Glutamatergic neuron (in vitro differentiated cells): ENCODE measurements at regions not wholly inside any gene's neighbourhood (a gene's known extent, or its start where the extent isn't known, plus 50 kb on each side); places are given as distances from the start of the nearest gene placed in this dataset.

Experiments used
- DNase-seq: peaks from one replicate; pipeline ENCODE4 v3.0.0; 2022
- H3K27ac Mint-ChIP-seq: one replicate; pipeline ENCODE4 v1.8.0; 2020; ENCODE audit warnings: mild to moderate bottlenecking, mixed read lengths, inconsistent platforms; ENCODE audit not compliant: unreplicated experiment
- H3K27me3 Mint-ChIP-seq: one replicate; pipeline ENCODE4 v1.8.0; 2020; ENCODE audit warnings: mild to moderate bottlenecking, moderate library complexity, mixed read lengths, inconsistent platforms; ENCODE audit not compliant: unreplicated experiment
- H3K36me3 Mint-ChIP-seq: one replicate; pipeline ENCODE4 v1.8.0; 2020; ENCODE audit warnings: mild to moderate bottlenecking, mixed read lengths, inconsistent platforms; ENCODE audit not compliant: unreplicated experiment
- H3K4me1 Mint-ChIP-seq: one replicate; pipeline ENCODE4 v1.8.0; 2020; ENCODE audit warnings: mild to moderate bottlenecking, low read depth, mixed read lengths, inconsistent platforms; ENCODE audit not compliant: unreplicated experiment
- H3K4me3 Mint-ChIP-seq: one replicate; pipeline ENCODE4 v1.8.0; 2020; ENCODE audit warnings: mild to moderate bottlenecking, mixed read lengths, inconsistent platforms; ENCODE audit not compliant: unreplicated experiment
- H3K9me3 Mint-ChIP-seq: one replicate; pipeline ENCODE4 v1.8.0; 2020; ENCODE audit warnings: mild to moderate bottlenecking, moderate library complexity, mixed read lengths, inconsistent platforms; ENCODE audit not compliant: unreplicated experiment
- TF ChIP-seq, protein P1 (sequence below): fragments of 200-600 bp; sonication (generic); IDR thresholded peaks from one replicate; pipeline ENCODE4 v1.5.0; 2021; ENCODE audit not compliant: partially characterized antibody, unreplicated experiment

GRCh38 chr13:82681535-82681934 lies 1200.7 kb downstream of the SLITRK1 start:
- Mint-ChIP-seq H3K36me3 (peaks cover 13% of the 10 kb centered on the region), H3K27me3 (no peaks in the 10 kb centered on the region), H3K27ac (no peak overlapping the region), H3K4me1 (no peaks in the 10 kb centered on the region), H3K9me3 (no peaks in the 10 kb centered on the region), H3K4me3 (no peak overlapping the region)
- DNase-seq = no peak
- TF ChIP-seq, protein P1, sequence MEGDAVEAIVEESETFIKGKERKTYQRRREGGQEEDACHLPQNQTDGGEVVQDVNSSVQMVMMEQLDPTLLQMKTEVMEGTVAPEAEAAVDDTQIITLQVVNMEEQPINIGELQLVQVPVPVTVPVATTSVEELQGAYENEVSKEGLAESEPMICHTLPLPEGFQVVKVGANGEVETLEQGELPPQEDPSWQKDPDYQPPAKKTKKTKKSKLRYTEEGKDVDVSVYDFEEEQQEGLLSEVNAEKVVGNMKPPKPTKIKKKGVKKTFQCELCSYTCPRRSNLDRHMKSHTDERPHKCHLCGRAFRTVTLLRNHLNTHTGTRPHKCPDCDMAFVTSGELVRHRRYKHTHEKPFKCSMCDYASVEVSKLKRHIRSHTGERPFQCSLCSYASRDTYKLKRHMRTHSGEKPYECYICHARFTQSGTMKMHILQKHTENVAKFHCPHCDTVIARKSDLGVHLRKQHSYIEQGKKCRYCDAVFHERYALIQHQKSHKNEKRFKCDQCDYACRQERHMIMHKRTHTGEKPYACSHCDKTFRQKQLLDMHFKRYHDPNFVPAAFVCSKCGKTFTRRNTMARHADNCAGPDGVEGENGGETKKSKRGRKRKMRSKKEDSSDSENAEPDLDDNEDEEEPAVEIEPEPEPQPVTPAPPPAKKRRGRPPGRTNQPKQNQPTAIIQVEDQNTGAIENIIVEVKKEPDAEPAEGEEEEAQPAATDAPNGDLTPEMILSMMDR = no peak

DNA sequence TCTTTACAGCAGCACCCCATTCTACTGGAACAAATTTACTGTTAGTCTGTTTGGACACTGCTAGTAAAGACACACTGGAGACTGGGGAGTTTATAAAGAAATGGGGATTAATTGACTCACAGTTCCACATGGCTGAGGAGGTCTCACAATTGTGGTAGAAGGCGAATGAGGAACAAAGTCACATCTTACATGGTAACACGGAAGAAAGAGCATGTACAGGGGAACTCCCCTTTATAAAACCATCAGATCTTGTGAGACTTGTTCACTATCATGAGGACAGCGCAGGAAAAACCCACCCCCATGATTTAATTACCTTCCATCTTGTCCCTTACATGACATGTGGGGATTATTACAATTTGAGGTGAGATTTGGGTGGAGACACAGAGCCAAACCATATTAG lies 1204.2 kb downstream of the SLITRK1 start:
- TF ChIP-seq, protein P1 = no peak
- Mint-ChIP-seq H3K4me3 (no peak overlapping the region), H3K4me1 (no peaks in the 10 kb centered on the region), H3K27me3 (no peaks in the 10 kb centered on the region), H3K27ac (no peak overlapping the region), H3K9me3 (no peaks in the 10 kb centered on the region), H3K36me3 (peaks cover 9% of the 10 kb centered on the region)
- no peak for DNase-seq

DNA sequence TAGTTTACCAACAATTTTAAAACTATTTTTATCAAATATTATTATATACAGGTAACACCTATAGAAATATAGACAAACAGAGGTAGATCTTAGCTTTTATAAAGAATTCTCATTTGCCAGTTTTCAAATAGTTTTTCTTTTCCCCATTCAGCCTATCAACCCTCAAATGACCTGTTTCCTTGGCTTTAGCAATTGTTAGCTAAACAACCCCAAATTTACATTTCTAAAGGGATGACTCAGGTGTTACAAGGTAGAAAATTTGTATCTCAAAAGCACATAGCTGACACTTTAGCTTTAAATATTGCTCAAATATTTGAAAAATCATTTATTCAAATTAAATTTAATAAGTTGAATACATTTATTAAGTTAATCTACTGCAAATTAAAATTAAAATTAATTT lies 1207.2 kb downstream of the SLITRK1 start:
- H3K36me3 Mint-ChIP-seq = peaks cover 9% of the 10 kb centered on the region
- H3K27ac Mint-ChIP-seq = no peak overlapping the region
- DNase-seq = no peak
- H3K4me3 Mint-ChIP-seq = no peak overlapping the region
- no peaks in the 10 kb centered on the region for H3K9me3 Mint-ChIP-seq
- TF ChIP-seq, protein P1 = no peak
- no peaks in the 10 kb centered on the region for H3K4me1 Mint-ChIP-seq
- H3K27me3 Mint-ChIP-seq = no peaks in the 10 kb centered on the region

DNA sequence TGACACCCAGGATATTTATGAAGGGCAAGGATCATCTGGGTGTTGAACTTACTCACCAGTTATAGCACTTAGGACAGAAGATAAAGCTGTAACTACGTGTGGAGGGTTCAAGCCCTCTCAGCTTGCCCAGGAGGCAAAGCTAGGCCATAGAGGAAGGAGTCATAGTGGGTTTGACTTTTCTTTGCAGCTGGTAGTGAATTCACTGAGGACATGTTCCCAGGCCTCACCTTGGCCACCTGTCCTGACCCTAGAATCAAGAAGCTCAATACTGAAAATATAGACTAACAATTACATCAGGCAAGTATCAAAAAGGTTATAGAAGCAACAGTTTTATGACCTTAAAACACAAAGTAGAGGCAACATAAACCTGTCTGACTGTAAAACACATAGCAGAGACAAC lies 1207.7 kb downstream of the SLITRK1 start:
- Mint-ChIP-seq H3K9me3 (no peaks in the 10 kb centered on the region), H3K4me3 (no peak overlapping the region), H3K27ac (no peak overlapping the region), H3K4me1 (no peaks in the 10 kb centered on the region), H3K27me3 (no peaks in the 10 kb centered on the region), H3K36me3 (peaks cover 9% of the 10 kb centered on the region)
- no peak for DNase-seq
- TF ChIP-seq, protein P1 = no peak

DNA sequence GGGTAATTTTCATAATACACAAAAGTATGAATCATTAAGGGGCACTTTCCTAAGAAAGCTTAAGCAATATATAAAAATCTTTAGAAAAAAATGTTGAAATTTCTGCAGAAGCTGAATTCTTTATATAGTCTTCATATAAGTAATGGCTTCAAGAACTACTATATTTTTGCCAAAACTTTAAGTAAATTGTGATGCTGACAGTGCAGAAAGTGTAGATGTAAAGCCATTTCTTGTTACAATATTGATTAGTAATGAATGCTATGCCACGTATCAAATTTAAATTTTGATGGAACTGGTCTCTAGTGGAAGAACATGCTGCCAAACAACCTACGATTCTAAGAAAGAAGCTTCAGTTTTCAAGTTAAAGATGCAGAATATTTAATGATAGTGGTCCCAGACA lies 1210.0 kb downstream of the SLITRK1 start:
- H3K4me3 Mint-ChIP-seq = no peak overlapping the region
- TF ChIP-seq, protein P1 = no peak
- H3K4me1 Mint-ChIP-seq = no peaks in the 10 kb centered on the region
- H3K27ac Mint-ChIP-seq = no peak overlapping the region
- no peak for DNase-seq
- no peaks in the 10 kb centered on the region for H3K27me3 Mint-ChIP-seq
- H3K36me3 Mint-ChIP-seq = no peaks in the 10 kb centered on the region
- H3K9me3 Mint-ChIP-seq = no peaks in the 10 kb centered on the region
